Vagina (tissue), 2 donors: ENCODE measurements at regions not wholly inside any gene's neighbourhood (a gene's known extent, or its start where the extent isn't known, plus 50 kb on each side); places are given as distances from the start of the nearest gene placed in this dataset.
"Not testable (repeated sequence)": the region's sequence is repeated elsewhere in the genome, so short reads cannot be mapped to it uniquely, and the experiment has no call there.

Experiments
- POLR2A ChIP-seq, 2 donors: fragments of 450-650 bp; IDR thresholded peaks; one replicate each; pipeline ENCODE4 v1.6.1; 2017; ENCODE audit warnings: antibody characterized with exemption in 2 of 2, mild to moderate bottlenecking in 2 of 2, moderate library complexity in 2 of 2
- TF ChIP-seq, protein P1 (sequence below), 3 experiments: fragments of 450-650 bp in 2 of 3; fragments of 200-600 bp in 1 of 3; sonication (generic) in 1 of 3; IDR thresholded peaks; one replicate each; pipeline ENCODE4 v1.5.1; 2017 to 2019; ENCODE audit warnings: antibody characterized with exemption in 3 of 3, mild to moderate bottlenecking in 2 of 3, moderate library complexity in 2 of 3

DNA sequence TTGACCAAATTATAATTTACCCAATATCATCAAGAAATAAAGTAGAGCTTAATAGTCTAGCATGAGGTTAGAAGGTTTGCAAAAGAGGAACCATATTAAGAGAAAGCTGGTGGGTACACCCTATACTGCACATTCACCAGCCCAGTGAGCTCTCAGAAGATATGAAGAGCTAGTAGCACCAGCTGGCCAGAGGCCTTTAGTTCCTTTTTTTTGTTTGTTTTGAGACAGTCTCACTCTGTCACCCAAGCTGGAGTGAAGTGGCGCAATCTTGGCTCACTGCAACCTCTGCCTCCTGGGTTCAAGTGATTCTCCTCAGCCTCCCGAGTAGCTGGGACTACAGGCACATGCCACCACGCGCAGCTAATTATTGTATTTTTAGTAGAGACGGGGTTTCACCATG, 1183.5 kb upstream of the CHAC2 start:
- TF ChIP-seq, protein P1, sequence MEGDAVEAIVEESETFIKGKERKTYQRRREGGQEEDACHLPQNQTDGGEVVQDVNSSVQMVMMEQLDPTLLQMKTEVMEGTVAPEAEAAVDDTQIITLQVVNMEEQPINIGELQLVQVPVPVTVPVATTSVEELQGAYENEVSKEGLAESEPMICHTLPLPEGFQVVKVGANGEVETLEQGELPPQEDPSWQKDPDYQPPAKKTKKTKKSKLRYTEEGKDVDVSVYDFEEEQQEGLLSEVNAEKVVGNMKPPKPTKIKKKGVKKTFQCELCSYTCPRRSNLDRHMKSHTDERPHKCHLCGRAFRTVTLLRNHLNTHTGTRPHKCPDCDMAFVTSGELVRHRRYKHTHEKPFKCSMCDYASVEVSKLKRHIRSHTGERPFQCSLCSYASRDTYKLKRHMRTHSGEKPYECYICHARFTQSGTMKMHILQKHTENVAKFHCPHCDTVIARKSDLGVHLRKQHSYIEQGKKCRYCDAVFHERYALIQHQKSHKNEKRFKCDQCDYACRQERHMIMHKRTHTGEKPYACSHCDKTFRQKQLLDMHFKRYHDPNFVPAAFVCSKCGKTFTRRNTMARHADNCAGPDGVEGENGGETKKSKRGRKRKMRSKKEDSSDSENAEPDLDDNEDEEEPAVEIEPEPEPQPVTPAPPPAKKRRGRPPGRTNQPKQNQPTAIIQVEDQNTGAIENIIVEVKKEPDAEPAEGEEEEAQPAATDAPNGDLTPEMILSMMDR (IDR thresholded peaks at IDR 0.05), result not testable (repeated sequence)
- not testable (repeated sequence) for TF ChIP-seq POLR2A (IDR thresholded peaks at IDR 0.05)
